ENCODE measurements at regions not wholly inside any gene's neighbourhood (a gene's known extent, or its start where the extent isn't known, plus 50 kb on each side); places are given as distances from the start of the nearest gene placed in this dataset.
"Not testable (repeated sequence)": the region's sequence is repeated elsewhere in the genome, so short reads cannot be mapped to it uniquely, and the experiment has no call there.

DNA sequence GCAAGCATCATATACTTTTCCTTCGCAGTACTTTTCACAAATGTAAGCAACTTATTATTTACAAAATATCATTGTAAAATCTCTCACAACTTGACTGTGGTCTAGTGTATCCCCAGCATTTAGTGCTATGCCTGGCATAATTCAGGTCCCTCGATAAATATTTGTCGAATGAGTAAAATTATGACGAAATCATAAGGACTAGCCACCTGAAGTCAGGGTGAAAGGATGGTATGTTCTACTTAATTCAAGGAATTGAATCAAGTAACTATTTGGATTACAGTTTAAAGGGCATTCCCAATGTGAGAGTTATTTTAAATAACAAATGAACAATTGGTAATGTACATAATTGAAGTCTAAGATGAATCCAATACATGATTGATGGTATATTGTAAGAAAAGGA is 393.0 kb upstream of the SLC35B3 start:
- DNase-seq (ENCODE audit: low read depth in 4 of 4, low spot score in 2 of 4): no peak

DNA sequence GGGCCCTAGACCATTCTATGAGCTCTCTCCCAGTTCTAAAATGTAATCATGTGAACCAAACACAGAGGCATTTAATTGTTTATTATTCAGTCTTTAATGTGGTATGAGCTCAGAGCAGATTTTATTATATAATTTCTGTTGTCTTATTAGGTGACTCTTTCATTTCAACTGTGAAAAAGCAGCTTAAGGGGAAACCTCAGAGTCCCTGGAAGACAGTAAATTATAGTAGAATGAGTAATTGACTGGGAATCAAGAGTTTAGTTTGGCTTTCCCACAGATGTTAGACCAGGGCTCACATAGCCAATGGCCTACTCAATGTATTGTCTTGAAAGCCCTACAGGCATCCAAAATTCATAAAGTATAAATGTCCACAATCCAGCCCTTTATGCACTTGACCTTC is 390.4 kb upstream of the SLC35B3 start:
- no peak for DNase-seq (ENCODE audit: low read depth in 4 of 4, low spot score in 2 of 4)

DNA sequence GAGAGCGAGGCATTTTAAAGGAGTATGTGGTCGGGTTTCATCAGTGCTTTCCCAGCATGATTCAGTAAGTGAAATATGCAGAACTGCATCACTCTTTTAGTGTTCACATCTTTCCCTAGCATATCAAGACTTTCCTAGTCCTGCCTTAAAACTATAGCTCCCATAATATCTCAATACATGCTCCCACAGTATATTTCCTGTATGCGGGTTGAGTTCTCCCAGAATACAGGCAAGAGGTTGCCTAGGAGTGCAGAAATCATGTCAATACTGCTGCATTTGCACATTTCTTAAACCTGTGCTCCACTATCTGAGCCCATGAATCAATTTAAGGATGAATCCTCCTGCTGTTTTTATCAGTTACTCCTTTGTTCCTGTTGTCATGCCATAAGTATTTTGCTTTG is 386.6 kb upstream of the SLC35B3 start:
- no peak for DNase-seq (ENCODE audit: low read depth in 4 of 4, low spot score in 2 of 4)

DNA sequence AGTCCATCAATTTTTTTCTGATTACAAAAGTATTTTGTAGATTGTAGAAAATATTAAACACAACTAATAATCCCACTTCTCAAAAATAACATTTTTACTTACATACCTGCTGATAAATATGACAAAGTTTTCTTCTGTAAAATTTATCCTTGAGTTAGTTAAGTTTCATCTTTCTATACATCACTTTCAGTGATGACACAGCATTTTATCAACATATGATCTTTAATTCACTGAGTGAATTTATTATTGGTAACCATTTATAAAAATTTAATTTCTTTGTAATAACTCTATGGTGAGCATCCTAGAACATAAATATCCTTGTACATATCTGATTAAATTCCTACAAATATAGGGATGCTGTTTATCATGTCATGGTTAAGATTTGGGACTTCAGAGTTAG is 385.0 kb upstream of the SLC35B3 start:
- DNase-seq (ENCODE audit: low read depth in 4 of 4, low spot score in 2 of 4): no peak

DNA sequence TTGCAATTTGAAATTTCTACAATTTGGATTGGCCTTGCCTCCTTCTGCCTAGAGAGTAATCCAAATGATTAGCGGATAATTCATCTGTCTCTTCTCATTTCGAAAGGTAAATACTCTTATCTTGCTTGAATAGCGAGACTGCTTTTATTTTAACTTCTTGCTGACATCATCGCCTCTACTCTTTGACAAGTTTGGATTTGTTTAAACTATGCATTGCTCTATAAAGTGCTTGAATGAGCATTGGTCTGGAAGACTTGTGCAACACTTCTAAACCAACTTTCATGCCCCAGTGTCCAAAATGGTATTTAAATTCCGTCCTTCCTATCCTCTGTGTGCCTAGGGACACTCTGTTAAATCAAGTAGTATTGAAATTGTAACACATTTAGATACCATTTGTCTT is 384.1 kb upstream of the SLC35B3 start:
- no peak for DNase-seq (ENCODE audit: low read depth in 4 of 4, low spot score in 2 of 4)

DNA sequence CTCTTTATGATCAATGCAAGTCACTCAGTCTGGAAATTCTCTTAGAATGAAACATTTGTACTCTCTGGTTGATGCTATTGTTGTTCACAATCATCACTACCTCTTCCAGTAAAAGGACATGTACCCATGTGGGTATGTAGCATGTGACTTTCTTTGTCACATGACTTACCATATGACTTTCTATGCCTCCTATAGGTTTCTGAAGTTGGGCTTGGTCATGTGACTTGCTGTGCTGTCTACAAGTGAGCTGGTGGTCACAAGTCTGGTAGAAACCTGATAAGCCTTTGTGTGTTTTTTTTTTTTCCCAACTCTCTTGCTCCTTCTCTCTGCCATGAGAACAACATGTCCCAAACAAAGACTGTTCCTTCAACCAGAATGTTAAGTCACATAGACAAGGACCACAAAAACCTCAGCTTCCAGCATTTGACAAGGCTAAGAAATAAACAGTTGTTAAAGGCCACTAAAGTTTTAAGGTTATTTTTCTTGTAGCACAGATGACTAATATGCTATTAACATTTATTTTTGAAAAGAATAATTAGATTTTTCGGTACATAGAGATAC is 379.2 kb upstream of the SLC35B3 start:
- DNase-seq (ENCODE audit: low read depth in 4 of 4, low spot score in 2 of 4): no peak

DNA sequence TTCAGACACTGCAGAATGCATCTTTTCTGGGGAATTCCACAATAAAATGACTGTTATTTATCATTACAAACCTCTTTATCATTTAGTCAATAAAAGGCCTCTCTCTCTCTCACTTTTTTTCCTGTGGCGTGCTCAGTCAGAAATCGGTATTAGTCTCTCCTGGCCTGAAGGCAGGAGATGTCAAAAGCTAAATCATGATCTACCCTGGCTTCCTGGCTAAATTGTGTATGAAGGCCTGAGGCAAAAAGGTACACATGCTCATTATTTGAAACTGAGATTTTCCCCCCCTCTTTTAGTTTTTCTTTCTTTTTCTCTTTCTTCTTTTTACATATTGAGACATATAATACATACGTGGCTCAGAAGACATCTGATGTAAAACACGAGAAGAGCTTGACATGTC is 375.0 kb upstream of the SLC35B3 start:
- no peak for DNase-seq (ENCODE audit: low read depth in 4 of 4, low spot score in 2 of 4)

DNA sequence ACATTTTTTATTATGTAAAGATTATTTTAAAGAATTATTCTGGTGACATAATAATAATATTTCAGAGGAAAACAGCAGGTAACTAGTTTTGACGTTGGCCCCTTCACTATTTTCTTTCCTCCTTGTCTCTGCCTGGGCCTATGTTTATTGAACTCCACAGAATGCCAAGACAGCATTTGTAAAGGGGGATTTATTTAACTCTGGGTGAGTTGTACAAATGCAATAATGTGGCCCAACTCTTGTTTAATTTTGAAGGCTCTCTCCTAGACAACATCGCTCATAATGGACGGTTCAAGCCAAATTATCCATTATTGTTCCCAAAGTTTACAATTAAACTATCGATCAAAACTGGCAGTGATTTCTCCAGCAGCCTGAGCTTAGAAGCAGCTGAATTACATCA is 374.3 kb upstream of the SLC35B3 start:
- DNase-seq (ENCODE audit: low read depth in 4 of 4, low spot score in 2 of 4): no peak

DNA sequence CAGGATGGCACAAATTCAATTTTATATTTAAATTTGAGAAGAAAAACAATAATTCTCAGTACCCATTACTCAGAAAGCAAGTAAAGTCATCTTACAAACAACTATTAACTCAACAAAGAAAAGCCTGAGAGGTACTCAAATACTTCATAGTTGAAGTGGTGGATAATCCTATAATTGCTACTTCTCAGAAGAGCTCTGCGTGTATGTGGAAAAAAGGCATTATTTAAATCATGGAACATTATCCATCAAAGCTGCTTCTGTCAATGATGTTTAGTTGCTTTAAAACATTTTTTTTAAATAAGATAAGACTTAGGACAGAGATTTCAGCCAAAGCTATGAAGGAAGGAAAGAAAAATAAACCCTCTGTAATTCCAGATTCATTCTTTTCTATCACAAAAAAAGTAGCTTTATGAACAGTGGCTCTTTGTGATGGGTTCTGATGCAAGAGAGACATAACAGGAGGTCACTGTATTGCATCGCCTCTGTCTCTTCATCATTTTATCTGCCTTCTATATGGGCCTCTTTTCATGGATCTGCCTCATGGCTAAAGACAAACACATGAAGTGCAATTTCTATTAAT is 367.9 kb upstream of the SLC35B3 start:
- DNase-seq (ENCODE audit: low read depth in 4 of 4, low spot score in 2 of 4): no peak

DNA sequence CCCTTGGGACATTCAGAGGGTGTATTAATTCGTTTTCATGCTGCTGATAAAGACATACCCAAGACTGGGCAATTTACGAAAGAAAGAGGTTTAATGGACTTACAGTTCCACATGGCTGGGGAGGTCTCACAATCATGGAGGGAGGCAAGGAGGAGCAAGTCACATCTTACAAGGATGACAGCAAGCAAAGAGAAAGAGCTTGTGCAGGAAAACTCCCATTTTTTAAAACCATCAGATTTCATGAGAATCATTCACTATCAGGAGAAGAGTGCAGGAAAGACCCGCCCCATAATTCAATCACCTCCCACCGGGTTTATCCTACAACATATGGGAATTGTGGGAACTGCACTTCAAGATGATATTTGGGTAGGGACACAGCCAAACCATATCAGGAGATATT is 367.1 kb upstream of the SLC35B3 start:
- DNase-seq (ENCODE audit: low read depth in 4 of 4, low spot score in 2 of 4): not testable (repeated sequence)

DNA sequence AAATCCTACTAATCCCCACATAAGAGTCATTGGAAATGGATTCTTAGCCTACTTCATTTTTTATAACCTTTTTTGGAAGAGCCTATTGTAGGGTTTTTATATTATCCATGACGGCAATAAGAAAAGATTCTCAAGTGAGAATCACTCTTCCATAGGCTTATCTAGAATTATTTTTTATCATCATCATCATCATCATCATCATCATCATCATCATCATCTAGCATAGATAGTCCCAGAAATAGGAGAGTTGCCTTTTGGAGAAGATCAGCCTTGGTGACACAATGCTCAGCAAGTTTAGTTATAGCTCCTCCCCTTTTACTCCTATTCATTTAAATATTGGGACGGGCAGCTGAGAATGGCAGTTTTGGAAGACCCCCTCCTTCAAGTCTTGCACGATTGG is 359.1 kb upstream of the SLC35B3 start:
- DNase-seq (ENCODE audit: low read depth in 4 of 4, low spot score in 2 of 4): no peak

DNA sequence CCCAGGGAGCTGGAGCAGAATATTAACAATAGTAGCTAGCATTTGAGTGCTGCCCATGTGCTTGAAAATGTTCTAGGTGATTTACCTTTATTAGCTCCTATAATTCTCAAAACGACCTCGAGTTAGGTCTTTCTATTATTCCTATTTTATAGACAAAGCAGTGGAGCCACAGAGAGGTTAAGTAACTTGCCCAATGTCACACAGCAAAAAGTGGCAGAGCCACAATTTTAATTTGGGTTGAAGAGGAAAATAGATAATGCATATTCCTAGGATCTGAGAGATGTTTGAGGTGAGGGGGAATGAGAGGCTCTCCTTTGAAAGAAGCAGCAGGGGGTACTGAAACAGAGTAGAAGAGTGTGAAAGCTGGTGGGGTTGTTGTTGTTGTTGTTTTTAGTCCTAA is 354.5 kb upstream of the SLC35B3 start:
- DNase-seq (ENCODE audit: low read depth in 4 of 4, low spot score in 2 of 4): no peak

DNA sequence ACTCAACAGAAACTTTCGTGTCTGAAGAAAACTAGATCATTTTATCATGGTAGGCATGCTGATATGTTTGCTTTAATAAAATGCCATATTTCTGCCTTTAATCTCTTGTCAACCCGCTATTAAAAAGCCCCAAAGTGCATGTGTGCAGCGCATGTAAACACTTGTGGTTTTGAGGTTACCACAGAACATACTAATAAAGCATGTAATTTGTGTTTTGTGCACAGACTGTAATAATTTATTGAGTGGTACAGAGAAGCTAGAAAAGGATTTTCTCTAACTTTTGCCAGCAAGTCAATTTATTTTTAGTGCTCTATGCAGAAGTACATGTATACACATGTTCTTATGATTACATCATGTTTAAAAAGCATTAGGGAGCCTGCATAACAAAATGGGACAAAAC is 349.9 kb upstream of the SLC35B3 start:
- DNase-seq (ENCODE audit: low read depth in 4 of 4, low spot score in 2 of 4): no peak

DNA sequence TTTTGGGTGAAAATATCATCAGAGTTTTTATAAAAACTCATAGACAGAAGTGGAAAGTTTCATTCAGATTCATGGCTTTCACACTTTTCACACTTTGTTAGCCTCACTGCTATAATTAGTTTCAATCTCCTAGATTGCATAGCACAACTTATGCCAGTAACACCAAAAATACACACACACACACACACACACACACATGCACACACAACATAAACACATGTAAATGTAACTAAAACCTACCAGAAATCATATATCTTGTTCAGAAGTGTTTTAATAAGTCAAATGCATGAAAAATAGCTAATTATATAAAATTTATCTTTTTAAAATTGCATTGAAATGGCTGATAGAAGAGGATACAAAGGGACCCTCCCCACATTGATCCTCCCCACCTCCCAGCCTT is 347.8 kb upstream of the SLC35B3 start:
- DNase-seq (ENCODE audit: low read depth in 4 of 4, low spot score in 2 of 4): no peak

DNA sequence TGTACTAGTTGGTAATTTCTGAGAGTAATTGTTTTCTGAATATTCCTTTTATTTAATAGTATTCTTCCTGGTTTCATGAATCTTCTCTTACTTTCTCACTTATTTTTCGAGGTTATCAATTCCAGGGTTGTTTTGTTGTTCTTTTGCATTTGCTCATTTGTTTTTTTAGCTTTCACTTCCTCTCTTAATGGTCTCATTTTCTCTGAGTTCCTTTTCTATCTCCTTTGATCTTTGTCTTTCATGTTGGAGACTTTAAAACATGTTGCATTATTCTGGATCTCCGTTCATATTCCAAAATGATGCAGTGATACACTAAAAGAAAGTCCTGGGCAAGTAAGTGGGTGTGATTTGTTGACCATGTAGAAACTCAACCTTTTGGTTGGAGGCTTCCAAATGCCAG is 345.3 kb upstream of the SLC35B3 start:
- DNase-seq (ENCODE audit: low read depth in 4 of 4, low spot score in 2 of 4): no peak

DNA sequence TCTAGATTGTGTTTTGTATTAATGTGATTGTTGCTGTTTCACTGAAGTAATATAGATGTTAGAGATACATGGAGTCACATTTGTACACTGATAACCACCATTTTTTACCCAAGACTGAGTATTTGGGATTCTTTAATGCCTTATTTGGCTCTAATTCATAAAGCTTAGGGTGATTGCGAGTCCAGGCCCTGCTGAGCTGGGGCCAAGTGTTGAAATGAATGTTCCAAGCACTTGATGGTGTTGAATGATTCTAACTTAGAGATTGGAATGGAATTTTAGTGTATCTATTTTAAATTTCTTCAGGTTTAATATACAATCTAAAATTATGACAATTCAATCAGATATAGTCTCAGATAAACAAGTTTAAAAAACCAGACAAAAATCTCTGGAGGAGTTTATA is 329.4 kb upstream of the SLC35B3 start:
- DNase-seq (ENCODE audit: low read depth in 4 of 4, low spot score in 2 of 4): no peak

DNA sequence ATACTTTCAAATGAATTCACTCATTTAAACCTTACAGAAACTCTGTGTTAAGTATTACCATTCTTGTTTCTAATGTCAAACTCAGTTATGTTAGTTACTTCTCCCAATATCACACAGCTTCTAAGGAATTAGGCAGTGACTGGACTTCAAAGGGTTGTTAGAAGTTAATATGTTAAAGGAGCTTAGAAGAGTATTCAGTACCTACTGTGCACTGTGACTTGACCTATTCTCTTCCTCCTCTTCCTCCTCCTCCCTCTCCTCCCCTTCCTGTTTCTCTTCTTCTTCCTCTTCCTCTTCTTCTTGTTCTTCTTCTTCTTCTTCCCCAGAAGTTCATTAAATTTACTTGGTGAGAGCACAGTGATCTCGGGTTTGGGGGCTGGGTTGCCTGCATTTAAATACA is 325.6 kb upstream of the SLC35B3 start:
- no peak for DNase-seq (ENCODE audit: low read depth in 4 of 4, low spot score in 2 of 4)

DNA sequence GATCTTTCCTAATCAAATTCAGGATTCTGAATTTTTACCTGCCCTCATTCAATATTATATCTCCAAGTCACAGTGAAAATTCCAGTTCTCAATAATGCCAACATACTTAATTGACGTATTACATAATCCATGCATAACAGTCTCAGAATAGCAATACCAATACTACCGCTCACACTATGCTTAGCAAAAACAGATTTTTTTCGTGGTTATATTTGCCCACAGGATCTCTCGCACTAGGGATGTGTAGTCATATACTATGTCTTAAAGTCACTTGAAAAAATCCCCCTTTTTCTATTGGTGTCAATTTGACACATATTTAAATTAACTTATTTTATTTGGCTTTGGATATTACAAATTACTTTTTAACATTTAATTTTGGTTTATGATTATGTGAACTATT is 323.1 kb upstream of the SLC35B3 start:
- DNase-seq (ENCODE audit: low read depth in 4 of 4, low spot score in 2 of 4): no peak

DNA sequence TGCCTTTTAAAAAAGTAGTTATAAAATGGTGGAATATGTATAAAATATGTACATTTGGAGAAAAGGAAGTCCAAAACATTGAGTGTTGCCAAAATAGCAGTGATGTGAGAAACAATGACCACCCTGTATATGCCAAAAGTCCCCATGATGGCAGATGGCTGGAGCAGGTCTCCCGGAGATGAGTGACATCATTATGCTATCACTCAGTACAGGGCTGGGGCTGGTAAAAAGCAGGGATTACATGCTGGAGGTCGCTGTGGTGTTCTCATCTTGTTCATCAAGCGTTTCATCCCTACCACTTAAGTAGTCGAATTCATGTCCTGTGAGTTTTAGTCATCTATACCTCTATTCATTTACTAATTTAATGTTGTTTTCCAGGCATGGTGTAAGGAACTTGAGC is 315.3 kb upstream of the SLC35B3 start:
- no peak for DNase-seq (ENCODE audit: low read depth in 4 of 4, low spot score in 2 of 4)

DNA sequence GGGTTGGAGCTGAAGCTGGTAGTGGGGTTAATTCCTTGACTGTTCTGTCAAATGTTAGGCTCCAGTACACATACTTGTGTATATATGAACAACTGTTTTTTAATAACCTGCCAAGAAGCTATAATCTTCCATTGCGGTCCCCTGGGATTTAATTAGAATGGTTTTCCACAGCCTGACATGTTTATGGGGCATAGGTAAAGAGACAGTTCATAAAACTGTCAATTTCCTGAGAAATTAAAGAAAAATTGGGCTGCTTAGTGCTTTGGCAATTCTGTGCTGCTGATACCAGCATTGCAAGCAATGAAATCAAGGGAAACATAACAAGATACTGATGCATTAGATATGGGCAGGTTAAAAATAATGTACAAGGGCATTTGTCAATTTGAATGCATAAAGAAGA is 314.1 kb upstream of the SLC35B3 start:
- DNase-seq (ENCODE audit: low read depth in 4 of 4, low spot score in 2 of 4): no peak

DNA sequence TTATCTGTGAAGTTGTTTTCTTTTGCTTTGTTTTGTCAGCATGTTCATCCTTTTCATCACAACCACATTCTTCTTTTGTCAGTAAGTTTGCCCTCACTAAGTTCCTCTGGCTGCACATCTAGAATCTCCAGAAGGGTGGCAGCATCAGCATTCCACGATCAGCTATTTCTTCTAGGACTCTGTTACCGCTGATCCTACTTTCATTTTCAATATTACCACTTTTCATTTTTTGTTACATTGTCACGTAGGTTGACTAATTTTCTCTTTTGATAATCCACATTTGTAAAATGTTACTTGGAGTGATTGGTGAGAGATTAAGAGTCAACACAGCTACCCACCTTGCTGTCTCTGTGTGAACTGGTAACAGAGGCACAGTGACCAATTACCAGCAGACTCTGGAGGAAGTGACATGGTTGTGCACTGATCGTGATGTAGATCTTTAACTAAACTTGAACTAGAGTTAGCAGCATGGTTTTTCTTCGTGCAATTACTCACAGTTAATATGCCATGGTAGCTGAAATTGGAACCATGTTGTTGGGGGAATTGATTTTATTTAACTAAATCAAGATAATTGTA is 307.9 kb upstream of the SLC35B3 start:
- no peak for DNase-seq (ENCODE audit: low read depth in 4 of 4, low spot score in 2 of 4)

DNA sequence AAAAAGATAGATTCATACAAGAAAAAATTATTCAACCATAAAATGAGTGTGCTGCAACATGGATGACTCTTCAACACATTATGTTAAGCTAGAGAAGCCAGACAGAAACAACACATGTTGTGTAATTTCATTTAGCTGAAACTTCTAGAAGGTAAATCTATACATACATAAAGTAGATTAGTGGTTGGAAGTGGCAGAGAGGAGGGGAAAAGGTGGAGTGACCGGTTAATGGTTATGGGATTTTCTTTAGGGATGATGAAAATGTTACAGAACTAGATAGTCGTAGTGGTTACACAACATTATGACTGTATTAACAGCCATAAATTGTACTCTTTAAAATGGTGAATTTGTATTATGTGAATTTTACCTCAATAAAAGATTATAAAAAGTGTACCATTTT is 304.1 kb upstream of the SLC35B3 start:
- DNase-seq (ENCODE audit: low read depth in 4 of 4, low spot score in 2 of 4): no peak

DNA sequence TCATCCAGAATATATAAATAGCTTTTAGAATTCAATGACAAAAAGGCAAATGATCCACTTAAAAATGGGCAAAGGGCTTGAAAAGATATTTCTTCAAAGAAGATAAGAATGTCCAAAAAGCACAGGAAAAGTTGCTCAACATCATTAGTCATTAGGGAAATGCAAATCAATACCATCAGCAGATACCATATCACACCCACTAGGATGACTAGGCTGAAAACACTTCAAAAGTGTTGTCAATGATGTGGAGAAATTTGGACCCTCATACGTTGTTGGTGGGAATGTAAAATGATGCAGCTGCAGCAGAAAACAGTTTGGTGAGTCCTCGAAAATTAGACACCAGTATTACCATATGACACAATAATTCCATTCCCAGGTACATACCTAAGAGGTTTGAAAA is 303.6 kb upstream of the SLC35B3 start:
- no peak for DNase-seq (ENCODE audit: low read depth in 4 of 4, low spot score in 2 of 4)
